ENCODE measurements at regions not wholly inside any gene's neighbourhood (a gene's known extent, or its start where the extent isn't known, plus 50 kb on each side); places are given as distances from the start of the nearest gene placed in this dataset.

DNA sequence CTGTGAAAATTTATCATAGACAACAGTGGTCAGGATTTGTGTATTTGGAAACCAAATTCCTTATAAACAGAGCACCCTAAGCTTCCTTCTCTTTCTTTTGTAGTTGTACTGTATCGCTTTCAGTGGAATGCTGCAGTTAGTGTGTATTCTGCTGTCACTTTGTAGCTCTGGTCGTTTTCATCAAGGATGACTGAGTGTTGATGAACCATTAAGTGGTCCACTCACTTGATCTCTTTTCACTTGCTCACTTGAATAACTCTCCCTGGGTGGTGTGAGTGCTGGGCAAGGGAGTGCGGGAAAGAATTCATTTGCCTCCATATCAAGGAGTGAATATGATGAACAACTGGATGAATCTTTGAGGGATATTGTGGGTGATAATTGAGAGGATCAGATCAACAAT, 1225.7 kb upstream of the WWC1 start:
- Histone ChIP-seq H3K27ac (no peak overlapping the region), H3K4me3 (no peak overlapping the region), H3K4me1 (no peaks in the 10 kb centered on the region), H3K27me3 (no peaks in the 10 kb centered on the region), H3K9me3 (no peaks in the 10 kb centered on the region), H3K36me3 (no peaks in the 10 kb centered on the region)
- TF ChIP-seq, protein P1, sequence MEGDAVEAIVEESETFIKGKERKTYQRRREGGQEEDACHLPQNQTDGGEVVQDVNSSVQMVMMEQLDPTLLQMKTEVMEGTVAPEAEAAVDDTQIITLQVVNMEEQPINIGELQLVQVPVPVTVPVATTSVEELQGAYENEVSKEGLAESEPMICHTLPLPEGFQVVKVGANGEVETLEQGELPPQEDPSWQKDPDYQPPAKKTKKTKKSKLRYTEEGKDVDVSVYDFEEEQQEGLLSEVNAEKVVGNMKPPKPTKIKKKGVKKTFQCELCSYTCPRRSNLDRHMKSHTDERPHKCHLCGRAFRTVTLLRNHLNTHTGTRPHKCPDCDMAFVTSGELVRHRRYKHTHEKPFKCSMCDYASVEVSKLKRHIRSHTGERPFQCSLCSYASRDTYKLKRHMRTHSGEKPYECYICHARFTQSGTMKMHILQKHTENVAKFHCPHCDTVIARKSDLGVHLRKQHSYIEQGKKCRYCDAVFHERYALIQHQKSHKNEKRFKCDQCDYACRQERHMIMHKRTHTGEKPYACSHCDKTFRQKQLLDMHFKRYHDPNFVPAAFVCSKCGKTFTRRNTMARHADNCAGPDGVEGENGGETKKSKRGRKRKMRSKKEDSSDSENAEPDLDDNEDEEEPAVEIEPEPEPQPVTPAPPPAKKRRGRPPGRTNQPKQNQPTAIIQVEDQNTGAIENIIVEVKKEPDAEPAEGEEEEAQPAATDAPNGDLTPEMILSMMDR (IDR thresholded peaks at IDR 0.05) = no peak
- no peak for TF ChIP-seq EP300 (IDR thresholded peaks at IDR 0.05; ENCODE audit: low read depth)
- TF ChIP-seq POLR2A (IDR thresholded peaks at IDR 0.05) = no peak
- TF ChIP-seq POLR2AphosphoS5 (IDR thresholded peaks at IDR 0.05) = no peak
- in situ Hi-C loops (cut with MboI; ENCODE audit: low pct_ligation_motif_present in 1 of 4, low pct_unique_long_range_greater_than_20kb in 1 of 4, low sequenced_read_pairs in 3 of 4) = no loop called here
- DNase-seq = no peak
- WGBS, 2 donors (ENCODE audit: low coverage in 1 of 2) = 59% methylated on average over 3 of the region's 3 CpGs; no CpG with 5 or more reads in 1 of the 2 donors
- intact Hi-C loops (cut with DNase I; ENCODE audit: low total_unique reads) = no loop called here

DNA sequence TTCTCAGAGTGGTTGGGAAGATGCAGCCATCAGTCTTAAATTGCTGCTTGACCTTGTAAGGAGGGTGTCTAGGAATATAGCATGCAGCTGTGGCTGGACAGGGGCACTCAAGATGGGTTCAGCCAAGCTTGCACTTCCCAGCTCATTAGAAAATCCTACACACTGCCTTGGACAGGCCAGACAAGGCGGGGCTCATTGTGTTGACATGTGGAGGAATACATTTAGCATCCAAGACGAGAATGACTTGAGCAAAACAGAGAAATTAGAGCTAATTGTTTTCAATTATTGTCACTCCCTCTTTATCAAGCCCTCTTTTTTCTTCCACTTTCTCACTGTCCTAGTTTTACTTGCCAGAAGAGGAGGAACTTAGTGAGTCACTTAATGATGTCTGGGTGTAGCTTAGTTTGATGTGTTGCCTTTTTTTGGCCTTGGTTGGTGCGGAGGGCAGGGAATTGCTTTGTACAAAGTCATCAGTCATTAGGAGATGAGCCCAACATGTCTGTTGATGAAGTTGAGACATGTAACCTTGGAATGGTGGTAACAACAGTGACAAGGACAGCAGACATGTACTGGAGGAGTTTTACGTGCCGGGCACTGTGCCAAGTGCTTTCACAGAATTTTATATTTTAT, 1219.3 kb upstream of the WWC1 start:
- no peak for DNase-seq
- H3K4me1 ChIP-seq = no peaks in the 10 kb centered on the region
- TF ChIP-seq EP300 (IDR thresholded peaks at IDR 0.05; ENCODE audit: low read depth) = no peak
- no peak for TF ChIP-seq POLR2AphosphoS5 (IDR thresholded peaks at IDR 0.05)
- no peak overlapping the region for H3K4me3 ChIP-seq
- no peak overlapping the region for H3K27ac ChIP-seq
- in situ Hi-C loops (cut with MboI; ENCODE audit: low pct_ligation_motif_present in 1 of 4, low pct_unique_long_range_greater_than_20kb in 1 of 4, low sequenced_read_pairs in 3 of 4) (no loop called here), intact Hi-C loops (cut with DNase I; ENCODE audit: low total_unique reads) (no loop called here)
- H3K27me3 ChIP-seq = no peaks in the 10 kb centered on the region
- WGBS, 2 donors (ENCODE audit: low coverage in 1 of 2) = 64 to 66% methylated on average over 3 to 5 of the region's 5 CpGs
- H3K9me3 ChIP-seq = no peaks in the 10 kb centered on the region
- H3K36me3 ChIP-seq = no peaks in the 10 kb centered on the region

GRCh38 chr5:167081561-167081960, 1209.9 kb upstream of the WWC1 start:
- 27 to 33% methylated on average over 2 to 4 of the region's 4 CpGs for WGBS, 2 donors (ENCODE audit: low coverage in 1 of 2)
- Histone ChIP-seq H3K27ac (no peak overlapping the region), H3K9me3 (no peaks in the 10 kb centered on the region), H3K4me3 (no peak overlapping the region), H3K27me3 (no peaks in the 10 kb centered on the region), H3K36me3 (no peaks in the 10 kb centered on the region), H3K4me1 (no peaks in the 10 kb centered on the region)
- in situ Hi-C loops (cut with MboI; ENCODE audit: low pct_ligation_motif_present in 1 of 4, low pct_unique_long_range_greater_than_20kb in 1 of 4, low sequenced_read_pairs in 3 of 4) (no loop called here), intact Hi-C loops (cut with DNase I; ENCODE audit: low total_unique reads) (no loop called here)
- TF ChIP-seq POLR2A (IDR thresholded peaks at IDR 0.05) (no peak), POLR2AphosphoS5 (IDR thresholded peaks at IDR 0.05) (no peak), EP300 (IDR thresholded peaks at IDR 0.05; ENCODE audit: low read depth) (no peak)
- TF ChIP-seq, protein P1 (IDR thresholded peaks at IDR 0.05) = no peak
- no peak for DNase-seq

GRCh38 chr5:167096816-167097215, 1194.6 kb upstream of the WWC1 start:
- Histone ChIP-seq H3K27ac (no peak overlapping the region), H3K36me3 (no peaks in the 10 kb centered on the region), H3K27me3 (no peaks in the 10 kb centered on the region), H3K4me1 (no peaks in the 10 kb centered on the region), H3K4me3 (no peak overlapping the region), H3K9me3 (no peaks in the 10 kb centered on the region)
- intact Hi-C loops (cut with DNase I; ENCODE audit: low total_unique reads) = no loop called here
- in situ Hi-C loops (cut with MboI; ENCODE audit: low pct_ligation_motif_present in 1 of 4, low pct_unique_long_range_greater_than_20kb in 1 of 4, low sequenced_read_pairs in 3 of 4) = no loop called here
- TF ChIP-seq POLR2A (IDR thresholded peaks at IDR 0.05) (no peak), POLR2AphosphoS5 (IDR thresholded peaks at IDR 0.05) (no peak), EP300 (IDR thresholded peaks at IDR 0.05; ENCODE audit: low read depth) (no peak)
- TF ChIP-seq, protein P1 (IDR thresholded peaks at IDR 0.05) = no peak
- 81 to 84% methylated on average over 6 to 12 of the region's 12 CpGs for WGBS, 2 donors (ENCODE audit: low coverage in 1 of 2)
- no peak for DNase-seq

DNA sequence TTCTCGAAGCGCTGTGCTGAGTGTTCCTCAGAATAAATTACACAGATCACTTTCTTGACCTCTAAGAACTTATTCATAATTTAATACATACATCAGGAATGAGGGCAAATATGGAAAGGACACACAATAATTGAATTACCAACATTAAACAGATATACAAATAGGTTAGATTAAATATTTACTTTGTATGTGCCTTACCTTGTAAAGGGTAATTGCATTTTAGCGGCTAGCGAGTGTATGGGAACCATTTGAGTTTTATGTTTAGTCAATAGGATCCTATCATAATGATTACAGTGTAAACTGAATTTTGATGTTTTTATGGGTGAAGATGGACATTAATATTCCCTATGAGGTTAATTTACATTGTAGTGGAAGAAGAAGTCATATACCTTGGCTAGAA, 1187.1 kb upstream of the WWC1 start:
- Histone ChIP-seq H3K36me3 (no peaks in the 10 kb centered on the region), H3K4me3 (no peak overlapping the region), H3K4me1 (peaks cover 0 to 6% (median 0%) of the 10 kb centered on the region in 4 donors), H3K9me3 (no peaks in the 10 kb centered on the region), H3K27me3 (no peaks in the 10 kb centered on the region), H3K27ac (no peak overlapping the region)
- in situ Hi-C loops (cut with MboI; ENCODE audit: low pct_ligation_motif_present in 1 of 4, low pct_unique_long_range_greater_than_20kb in 1 of 4, low sequenced_read_pairs in 3 of 4) = no loop called here
- WGBS, 2 donors (ENCODE audit: low coverage in 1 of 2) = 65 to 70% methylated on average over 4 of the region's 4 CpGs
- intact Hi-C loops (cut with DNase I; ENCODE audit: low total_unique reads) = no loop called here
- TF ChIP-seq POLR2AphosphoS5 (IDR thresholded peaks at IDR 0.05) (no peak), POLR2A (IDR thresholded peaks at IDR 0.05) (no peak), EP300 (IDR thresholded peaks at IDR 0.05; ENCODE audit: low read depth) (no peak)
- TF ChIP-seq, protein P1 (IDR thresholded peaks at IDR 0.05) = no peak
- DNase-seq = no peak

All from transverse colon (tissue), 4 donors.